ENCODE measurements at regions not wholly inside any gene's neighbourhood (a gene's known extent, or its start where the extent isn't known, plus 50 kb on each side); places are given as distances from the start of the nearest gene placed in this dataset.

- H3F3A ChIP-seq (replicated peaks; ENCODE audit: insufficient read depth): peaks cover 4% of the 10 kb centered on the region
- whole genome bisulfite sequencing (ENCODE audit: low lambda C conversion rate): 91% methylated on average over 4 of the region's 4 CpGs
- H3K27ac ChIP-seq (ENCODE audit: low read depth in 2 of 2, low read length in 1 of 2): no peak overlapping the region
- no peak for DNase-seq
- no peaks in the 10 kb centered on the region for H3K79me2 ChIP-seq (ENCODE audit: insufficient read depth)
- H4K20me1 ChIP-seq (ENCODE audit: insufficient read depth): no peaks in the 10 kb centered on the region
- ChIA-PET CTCF (interaction anchor here (0.6 kb wide), 1 partner anchor 18 kb away, joined by 3 read pairs; no protein-coding TSS in a partner anchor), POLR2A (no interaction called here)
- TF ChIP-seq TCF12 (IDR thresholded peaks at IDR 0.05) (peak; percentile 44; the same call in 1 of the 2 replicates), PBX3 (IDR thresholded peaks at IDR 0.05) (peak; percentile 65), EZH2phosphoT487 (IDR thresholded peaks at IDR 0.05; ENCODE audit: borderline replicate concordance, low read depth) (no peak)
- H3K9me3 ChIP-seq: no peaks in the 10 kb centered on the region
- H3K27me3 ChIP-seq (ENCODE audit: insufficient read depth): no peaks in the 10 kb centered on the region
- peaks cover 0 to 22% of the 10 kb centered on the region in 2 experiments; a peak in 2 of 4 replicates for H3K4me1 ChIP-seq (ENCODE audit: control insufficient read depth in 1 of 2, insufficient read depth in 2 of 2, low read depth in 1 of 2, low read length in 1 of 2)
- no peak overlapping the region for H3K9ac ChIP-seq
- H2AFZ ChIP-seq (ENCODE audit: low read depth): no peak overlapping the region
- no peaks in the 10 kb centered on the region for H3K9me2 ChIP-seq
- no peaks in the 10 kb centered on the region for H3K36me3 ChIP-seq (replicated peaks in 1 of 2; ENCODE audit: control insufficient read depth in 1 of 2, insufficient read depth in 2 of 2, low read length in 1 of 2)
- H3K4me3 ChIP-seq (ENCODE audit: low read depth in 2 of 2, low read length in 1 of 2): no peak overlapping the region
- H3K4me2 ChIP-seq: 0 out of 2 replicates have a peak overlapping the region, but pooled peaks have one; percentile 10
Measured at GRCh38 chr9:16136961-16137360, 584.1 kb downstream of the CCDC171 start.

DNA sequence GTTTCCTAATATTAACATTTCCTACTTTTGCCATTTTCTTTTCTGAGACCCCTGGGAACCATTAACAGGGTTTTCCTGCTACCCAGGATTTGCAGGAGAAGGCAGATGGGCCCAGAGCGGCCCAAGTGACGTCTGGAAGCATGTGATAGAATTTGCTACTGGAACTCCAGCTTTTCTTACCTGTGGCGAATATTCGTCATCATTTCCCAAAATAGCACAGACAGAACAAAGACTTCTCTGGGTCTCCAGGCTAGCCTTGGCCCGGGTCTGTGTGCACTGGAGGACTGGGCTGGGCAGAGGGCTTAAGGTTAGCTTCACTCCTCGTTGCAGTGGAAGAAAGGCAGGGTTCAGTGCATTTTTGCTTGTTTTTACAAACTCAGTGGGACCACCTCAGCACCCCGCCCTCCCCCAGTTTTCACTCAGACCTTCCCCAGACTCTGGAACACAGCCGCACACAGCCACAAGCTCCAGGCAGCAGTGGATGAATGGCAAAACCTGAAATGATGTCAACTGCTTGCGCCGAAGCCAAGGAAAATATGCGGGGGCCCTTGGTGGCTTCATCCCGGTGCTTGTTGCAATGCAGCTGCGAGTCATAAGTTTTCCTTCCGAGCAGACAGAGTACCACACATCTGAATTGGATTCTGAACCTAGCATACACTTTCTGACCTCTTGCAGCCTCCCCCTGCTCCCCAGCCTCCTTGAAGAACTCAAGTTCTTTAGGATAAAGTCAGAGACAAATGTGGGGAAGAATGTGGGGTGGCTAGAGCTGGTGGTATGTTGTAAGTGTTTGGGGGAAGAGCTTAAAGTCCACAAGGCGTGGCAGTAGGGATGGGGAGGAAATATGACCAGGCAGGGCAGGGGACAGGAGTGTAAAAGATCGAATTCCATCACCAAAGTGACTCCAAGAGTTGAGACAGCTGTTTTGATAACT, 586.0 kb downstream of the CCDC171 start:
- TF ChIP-seq PBX3 (IDR thresholded peaks at IDR 0.05) (0 out of 2 replicates have a peak, but pooled peaks have one; percentile 20), NFIC (IDR thresholded peaks at IDR 0.05; ENCODE audit: borderline replicate concordance) (peak; percentile 54; the same call in 1 of the 2 replicates), EP300 (IDR thresholded peaks at IDR 0.05; ENCODE audit: borderline replicate concordance in 1 of 2, low read depth in 1 of 2, low read length in 1 of 2) (peak in 1 of 2 experiments; percentile 16; a peak in 1 of 4 replicates), FOSL2 (IDR thresholded peaks at IDR 0.05; ENCODE audit: borderline replicate concordance, low read depth) (peak; percentile 37; the same call in 1 of the 2 replicates), TEAD4 (IDR thresholded peaks at IDR 0.05; ENCODE audit: borderline replicate concordance, insufficient read depth) (no peak), ZBTB33 (IDR thresholded peaks at IDR 0.05; ENCODE audit: borderline replicate concordance, low read depth) (no peak), TCF12 (IDR thresholded peaks at IDR 0.05) (peak; percentile 49)
- TF ChIP-seq, protein P1, sequence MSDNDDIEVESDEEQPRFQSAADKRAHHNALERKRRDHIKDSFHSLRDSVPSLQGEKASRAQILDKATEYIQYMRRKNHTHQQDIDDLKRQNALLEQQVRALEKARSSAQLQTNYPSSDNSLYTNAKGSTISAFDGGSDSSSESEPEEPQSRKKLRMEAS (IDR thresholded peaks at IDR 0.05; ENCODE audit: low read depth): no peak
- H3K4me2 ChIP-seq: peak overlapping the region; percentile 29; the same call in 1 of the 2 replicates
- 66% methylated on average over 16 of the region's 16 CpGs for WGBS (ENCODE audit: low lambda C conversion rate)
- H3K36me3 ChIP-seq (replicated peaks in 1 of 2; ENCODE audit: control insufficient read depth in 1 of 2, insufficient read depth in 2 of 2, low read length in 1 of 2): no peaks in the 10 kb centered on the region
- H2AFZ ChIP-seq (ENCODE audit: low read depth): peak overlapping the region; percentile 47; the same call in 1 of the 2 replicates
- ChIA-PET CTCF (interaction anchor here (1.3 to 1.4 kb wide), 2 partner anchors 9 to 22 kb away, joined by 3 read pairs; no protein-coding TSS in a partner anchor), POLR2A (no interaction called here)
- H3K4me1 ChIP-seq (ENCODE audit: control insufficient read depth in 1 of 2, insufficient read depth in 2 of 2, low read depth in 1 of 2, low read length in 1 of 2): peaks cover 0 to 22% of the 10 kb centered on the region in 2 experiments; a peak in 2 of 4 replicates
- H3F3A ChIP-seq (replicated peaks; ENCODE audit: insufficient read depth): peaks cover 4% of the 10 kb centered on the region
- H3K9me3 ChIP-seq: no peaks in the 10 kb centered on the region
- H3K4me3 ChIP-seq (ENCODE audit: low read depth in 2 of 2, low read length in 1 of 2): no peak overlapping the region
- H3K9me2 ChIP-seq: no peaks in the 10 kb centered on the region
- H3K27ac ChIP-seq (ENCODE audit: low read depth in 2 of 2, low read length in 1 of 2): peak overlapping the region in 1 of 2 experiments; percentile 50; a peak in 2 of 4 replicates
- H3K27me3 ChIP-seq (ENCODE audit: insufficient read depth): no peaks in the 10 kb centered on the region
- no peak for DNase-seq
- H4K20me1 ChIP-seq (ENCODE audit: insufficient read depth): no peaks in the 10 kb centered on the region
- H3K9ac ChIP-seq: no peak overlapping the region
- H3K79me2 ChIP-seq (ENCODE audit: insufficient read depth): no peaks in the 10 kb centered on the region

All from SK-N-SH (cell line).